ENCODE measurements at regions not wholly inside any gene's neighbourhood (a gene's known extent, or its start where the extent isn't known, plus 50 kb on each side); places are given as distances from the start of the nearest gene placed in this dataset.

DNA sequence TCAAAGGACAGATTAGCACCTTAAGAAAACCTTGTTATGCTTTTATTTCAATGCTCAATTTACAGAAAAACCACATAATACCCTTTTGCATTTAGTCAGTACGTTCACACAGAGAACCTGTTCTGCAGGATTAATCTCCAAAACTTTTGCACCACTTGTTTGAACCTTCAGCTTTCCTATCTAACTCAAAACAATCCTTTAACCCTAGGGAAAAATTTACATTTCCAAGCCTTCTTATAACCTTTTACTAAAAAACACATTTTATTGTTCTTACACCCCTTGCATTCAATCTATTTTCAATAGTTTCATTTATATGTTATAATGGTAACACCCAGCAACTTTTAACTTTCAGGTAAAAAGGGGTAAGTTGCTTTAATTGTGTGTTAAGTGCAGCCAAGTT, 952.5 kb upstream of the CNTN5 start:
- TF ChIP-seq, protein P1, sequence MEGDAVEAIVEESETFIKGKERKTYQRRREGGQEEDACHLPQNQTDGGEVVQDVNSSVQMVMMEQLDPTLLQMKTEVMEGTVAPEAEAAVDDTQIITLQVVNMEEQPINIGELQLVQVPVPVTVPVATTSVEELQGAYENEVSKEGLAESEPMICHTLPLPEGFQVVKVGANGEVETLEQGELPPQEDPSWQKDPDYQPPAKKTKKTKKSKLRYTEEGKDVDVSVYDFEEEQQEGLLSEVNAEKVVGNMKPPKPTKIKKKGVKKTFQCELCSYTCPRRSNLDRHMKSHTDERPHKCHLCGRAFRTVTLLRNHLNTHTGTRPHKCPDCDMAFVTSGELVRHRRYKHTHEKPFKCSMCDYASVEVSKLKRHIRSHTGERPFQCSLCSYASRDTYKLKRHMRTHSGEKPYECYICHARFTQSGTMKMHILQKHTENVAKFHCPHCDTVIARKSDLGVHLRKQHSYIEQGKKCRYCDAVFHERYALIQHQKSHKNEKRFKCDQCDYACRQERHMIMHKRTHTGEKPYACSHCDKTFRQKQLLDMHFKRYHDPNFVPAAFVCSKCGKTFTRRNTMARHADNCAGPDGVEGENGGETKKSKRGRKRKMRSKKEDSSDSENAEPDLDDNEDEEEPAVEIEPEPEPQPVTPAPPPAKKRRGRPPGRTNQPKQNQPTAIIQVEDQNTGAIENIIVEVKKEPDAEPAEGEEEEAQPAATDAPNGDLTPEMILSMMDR (IDR thresholded peaks at IDR 0.05; ENCODE audit: low read length): no peak
- no peak for TF ChIP-seq EZH2 (IDR thresholded peaks at IDR 0.05; ENCODE audit: borderline replicate concordance, low read length)
